HG03045 (cell line): ENCODE measurements at regions not wholly inside any gene's neighbourhood (a gene's known extent, or its start where the extent isn't known, plus 50 kb on each side); places are given as distances from the start of the nearest gene placed in this dataset.
A peak's percentile ranks its signal among the peaks of the same experiment; 100 is the strongest.
"Not testable (repeated sequence)": the region's sequence is repeated elsewhere in the genome, so short reads cannot be mapped to it uniquely, and the experiment has no call there.

Source experiments
- ATAC-seq: cut with Tn5 transposase; IDR thresholded peaks from one replicate; pipeline ENCODE4 v1.9.1; 2021; ENCODE audit warnings: mild to moderate bottlenecking, moderate library complexity; ENCODE audit not compliant: unreplicated experiment

DNA sequence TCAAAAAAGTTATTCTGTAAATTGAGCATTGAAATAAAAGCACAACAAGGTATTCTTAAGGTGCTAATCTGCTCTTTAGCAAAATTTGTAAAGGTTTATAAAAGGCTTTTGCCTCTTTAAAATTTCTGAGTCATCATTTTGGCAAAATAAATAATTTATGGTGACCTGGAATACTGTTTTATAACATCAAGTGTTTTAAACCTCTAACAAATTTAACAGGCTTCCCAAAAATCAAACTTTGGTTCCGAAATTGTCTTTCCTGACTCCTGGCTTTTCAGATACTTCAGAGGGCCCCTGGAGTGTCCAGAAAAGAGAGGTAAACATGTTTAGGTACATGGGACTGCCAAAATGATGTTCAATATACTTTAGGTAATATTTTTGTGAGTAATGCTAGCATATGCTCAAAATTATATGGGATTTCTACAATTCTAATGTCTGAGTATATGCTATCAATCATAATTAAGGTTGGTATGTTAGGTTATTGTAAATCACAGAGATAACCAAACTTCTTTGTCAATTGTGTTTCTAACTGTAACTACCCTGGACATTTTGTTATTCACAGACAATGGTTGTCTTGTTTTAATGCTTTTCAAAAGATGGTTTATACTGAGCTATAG lies 160.3 kb upstream of the OLIG3 start:
- ATAC-seq: no peak

DNA sequence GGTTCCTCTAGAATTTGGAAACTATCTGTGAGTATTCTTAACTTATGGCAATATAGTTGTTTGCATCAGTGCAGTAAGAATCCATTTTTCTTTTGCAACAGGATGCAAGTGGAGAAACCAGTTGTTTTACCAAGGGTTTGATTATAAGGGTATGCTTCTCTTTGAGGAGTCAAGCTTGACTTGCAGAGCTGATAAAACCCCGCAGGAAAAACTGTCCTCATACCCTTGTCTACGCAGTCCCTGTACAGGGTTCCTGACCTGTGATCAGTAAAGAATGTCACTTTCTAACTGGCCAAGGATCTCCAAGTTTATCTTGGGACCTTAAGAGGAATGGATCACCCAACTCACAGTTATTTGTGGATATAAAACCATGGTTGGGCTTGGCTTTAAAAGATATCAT lies 161.1 kb upstream of the OLIG3 start:
- no peak for ATAC-seq

DNA sequence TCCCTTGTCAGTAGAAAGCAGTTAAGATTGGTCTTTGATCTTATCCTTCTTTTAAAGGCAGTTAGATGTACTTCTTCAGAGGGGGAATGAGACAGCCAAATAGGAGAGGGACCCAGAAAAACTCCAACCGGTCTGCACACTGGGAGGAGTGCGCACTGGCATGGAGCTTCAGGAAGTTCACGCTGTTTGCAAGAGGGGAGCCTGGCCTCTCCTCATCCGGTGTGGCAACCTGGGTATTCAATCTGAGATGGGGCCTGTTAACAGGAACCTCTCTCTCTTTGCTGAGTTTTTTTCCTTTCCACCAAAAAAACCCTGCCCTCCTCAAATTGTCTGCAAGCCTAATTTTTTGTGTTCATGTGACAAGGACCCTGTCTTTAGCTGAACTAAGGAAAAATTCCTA lies 162.5 kb upstream of the OLIG3 start:
- ATAC-seq: no peak

DNA sequence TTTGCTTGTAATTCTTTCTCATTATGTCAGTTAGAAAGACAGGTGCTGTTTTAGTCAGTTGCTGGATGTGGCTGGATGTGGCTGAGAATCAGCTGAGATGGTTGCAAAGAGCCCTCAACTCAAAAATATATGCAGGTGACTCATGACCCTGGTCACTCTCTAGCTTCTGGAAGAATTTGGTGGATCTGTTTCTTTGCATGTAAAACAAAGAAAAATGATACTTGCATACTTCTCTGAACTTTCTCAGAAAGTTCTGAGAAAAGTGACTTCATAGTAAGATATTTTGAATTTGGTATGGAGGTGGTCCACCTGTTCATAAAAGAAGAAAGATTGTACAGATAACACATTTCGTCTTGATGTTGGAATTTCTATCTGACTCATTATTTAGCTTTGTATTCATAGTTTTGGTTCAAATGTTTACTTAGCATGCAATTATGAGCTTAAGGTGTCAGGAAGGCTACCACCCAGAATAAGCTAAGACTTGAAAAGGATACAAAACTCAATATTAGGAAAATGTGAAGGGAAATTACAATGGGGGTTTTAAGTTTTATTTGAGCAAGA lies 163.2 kb upstream of the OLIG3 start:
- ATAC-seq: peak; percentile 41

DNA sequence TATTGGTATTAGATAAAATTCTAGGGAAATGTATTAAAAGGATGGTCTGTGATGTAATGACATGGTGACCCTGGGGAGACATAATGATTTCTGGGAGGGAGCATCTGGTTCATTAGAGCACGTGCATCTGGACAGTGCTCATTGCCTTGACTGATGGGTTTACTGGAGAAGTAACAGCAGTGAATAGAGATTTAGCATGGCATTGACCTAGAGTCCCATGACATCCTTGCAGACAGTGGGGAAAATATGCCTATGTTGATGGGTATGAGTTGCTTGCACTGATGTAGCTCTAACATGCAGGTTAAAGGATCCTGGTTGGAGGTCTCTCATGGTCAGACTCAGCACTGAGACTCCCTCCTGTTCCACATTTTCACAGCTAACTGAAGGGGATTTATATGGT lies 164.1 kb upstream of the OLIG3 start:
- ATAC-seq: no peak

DNA sequence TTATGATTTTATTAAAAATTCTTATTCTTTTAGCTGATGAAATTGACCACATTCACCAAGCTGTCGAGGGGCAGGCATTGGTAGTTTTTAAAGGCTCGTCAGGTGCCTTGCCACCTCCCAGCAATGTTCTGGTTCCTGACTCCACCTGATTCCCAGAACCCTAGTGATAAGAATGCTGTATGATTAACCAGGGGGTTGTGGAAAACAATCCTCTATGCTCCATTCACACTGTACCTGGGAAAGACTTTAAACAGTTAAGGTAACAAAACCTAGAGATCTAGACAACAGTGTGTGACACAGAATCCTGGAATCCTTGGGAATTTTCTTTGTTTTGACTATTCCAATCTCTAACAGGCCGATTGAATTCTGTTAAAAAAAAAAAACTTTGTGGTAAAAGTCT lies 165.7 kb upstream of the OLIG3 start:
- no peak for ATAC-seq

DNA sequence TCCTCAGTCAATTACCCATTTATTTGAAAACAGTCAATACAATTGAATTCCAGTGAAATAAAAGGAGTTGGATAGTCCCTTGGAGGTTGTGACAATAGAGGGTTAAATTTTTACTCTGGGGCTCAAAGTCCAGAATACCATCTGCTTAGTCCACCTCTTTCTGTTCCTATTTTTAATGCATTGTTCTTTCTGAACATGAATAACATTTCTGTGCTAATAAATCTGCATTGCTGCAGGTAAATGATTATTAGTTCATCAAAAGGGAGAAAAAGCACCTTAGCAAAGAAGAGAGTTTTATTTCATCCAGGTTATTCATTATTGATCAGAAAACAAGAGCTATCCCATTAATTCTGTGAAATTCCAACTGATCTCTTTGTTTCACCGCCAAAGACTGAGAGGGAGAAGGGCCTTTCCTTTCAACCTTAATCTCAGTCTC lies 166.1 kb upstream of the OLIG3 start:
- no peak for ATAC-seq

DNA sequence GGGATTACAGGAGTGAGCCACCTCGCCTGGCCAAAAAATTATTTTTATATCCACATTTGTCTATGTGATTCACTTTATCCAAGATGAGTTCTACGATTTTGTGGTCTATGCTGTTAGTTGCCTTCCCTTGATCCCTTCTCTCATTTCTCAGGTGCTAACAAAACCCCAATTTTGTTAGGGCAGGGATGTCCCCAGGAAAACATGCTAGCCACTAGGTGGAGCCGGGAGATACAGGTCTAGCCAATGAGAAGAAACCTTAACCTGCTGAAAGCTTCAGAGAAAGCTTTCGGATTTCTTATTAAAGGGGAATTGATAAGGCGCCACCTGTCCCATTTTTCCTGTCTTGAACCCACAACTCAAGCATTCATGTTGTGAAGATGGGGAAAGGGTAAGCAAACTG lies 167.4 kb upstream of the OLIG3 start:
- no peak for ATAC-seq

DNA sequence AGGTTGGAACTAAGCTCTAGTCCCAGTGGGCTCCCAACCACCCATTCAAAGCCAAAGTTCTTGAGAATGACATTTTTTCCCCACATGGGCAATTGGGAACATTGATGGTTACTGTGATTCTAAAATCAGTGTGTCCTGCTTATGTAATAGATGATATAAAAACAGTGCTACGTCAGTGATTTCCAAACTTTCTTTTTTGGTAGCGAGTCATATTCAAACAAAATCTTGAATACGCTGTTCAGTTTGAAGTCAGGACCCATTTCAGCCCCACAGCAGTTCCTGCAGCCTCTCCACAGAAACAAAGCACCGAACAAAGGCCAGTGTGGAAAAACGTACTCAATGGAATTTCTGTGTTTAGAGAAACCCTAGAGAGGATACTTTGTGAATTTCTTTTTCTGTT lies 170.0 kb upstream of the OLIG3 start:
- ATAC-seq: no peak

DNA sequence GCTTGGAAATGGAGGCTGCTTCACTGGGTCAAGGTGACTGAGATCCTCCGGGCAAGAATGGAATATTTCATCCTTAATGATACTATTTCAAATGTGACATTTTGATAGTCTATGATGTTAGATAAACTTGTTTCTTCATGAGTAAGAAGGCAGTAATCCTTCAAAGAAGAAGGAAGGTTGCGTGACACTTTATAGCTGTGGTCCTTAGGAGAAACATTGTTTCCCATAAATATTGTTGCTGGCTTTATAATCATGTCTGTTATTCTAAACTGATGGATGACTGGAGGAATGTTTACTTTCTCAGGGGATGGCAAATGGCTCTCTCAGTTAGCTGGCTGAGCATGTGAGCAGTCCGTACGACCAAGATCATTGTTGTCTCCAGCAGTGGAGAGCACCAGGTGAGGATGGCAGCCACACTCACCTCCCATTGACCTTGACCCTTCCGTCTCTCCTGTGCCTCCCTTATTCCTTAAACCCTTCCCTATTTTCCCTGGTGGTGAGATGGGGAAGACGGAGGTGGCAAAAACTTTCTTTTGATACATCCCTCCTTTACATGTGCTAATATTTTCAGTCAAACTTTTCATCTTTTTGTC lies 171.2 kb upstream of the OLIG3 start:
- ATAC-seq: no peak

DNA sequence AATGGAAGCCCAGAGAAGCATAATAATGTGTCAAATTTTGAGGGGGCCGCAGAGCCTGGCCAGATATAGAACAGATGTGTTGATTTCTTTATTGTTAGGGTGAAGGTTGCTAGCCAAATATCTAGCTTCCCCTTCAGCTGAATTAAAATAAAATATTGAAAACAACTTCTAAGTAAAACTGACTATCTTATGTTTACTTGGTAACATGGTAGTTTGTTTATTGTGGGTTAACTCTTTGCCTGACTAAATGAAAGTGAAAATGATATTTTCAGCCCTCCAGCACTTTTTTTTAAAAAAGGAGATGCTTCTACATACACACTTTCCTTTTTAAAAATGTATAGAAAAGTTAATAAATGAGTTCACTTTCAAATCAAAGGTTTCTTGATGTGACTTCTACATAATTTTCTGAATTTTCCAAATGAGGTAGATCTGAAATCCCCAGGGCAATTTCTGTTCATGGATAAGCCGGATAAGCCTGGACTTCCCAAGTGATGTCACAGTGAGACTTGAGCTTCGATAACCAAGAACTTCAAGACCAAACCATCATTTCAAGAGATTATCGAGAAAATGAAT lies 172.1 kb upstream of the OLIG3 start:
- no peak for ATAC-seq

DNA sequence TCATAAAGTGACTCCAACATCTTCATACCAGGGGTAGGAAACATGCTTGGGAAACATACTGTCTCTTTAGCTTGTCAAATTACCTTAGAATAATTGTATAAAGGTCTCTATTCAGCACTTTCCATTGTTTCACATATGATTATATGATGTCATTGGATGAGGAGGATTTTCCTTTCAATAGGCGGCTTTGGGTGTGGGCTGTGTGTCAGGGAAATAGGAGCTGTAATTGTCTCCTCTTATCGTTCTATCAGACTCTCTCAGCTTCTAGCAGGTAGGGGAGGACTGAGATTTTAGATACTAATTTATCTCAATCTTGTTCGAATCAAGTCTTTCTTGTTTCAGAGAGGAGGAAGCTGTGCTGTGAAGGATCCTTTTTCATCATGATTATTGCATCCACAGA lies 179.4 kb upstream of the OLIG3 start:
- ATAC-seq: no peak

DNA sequence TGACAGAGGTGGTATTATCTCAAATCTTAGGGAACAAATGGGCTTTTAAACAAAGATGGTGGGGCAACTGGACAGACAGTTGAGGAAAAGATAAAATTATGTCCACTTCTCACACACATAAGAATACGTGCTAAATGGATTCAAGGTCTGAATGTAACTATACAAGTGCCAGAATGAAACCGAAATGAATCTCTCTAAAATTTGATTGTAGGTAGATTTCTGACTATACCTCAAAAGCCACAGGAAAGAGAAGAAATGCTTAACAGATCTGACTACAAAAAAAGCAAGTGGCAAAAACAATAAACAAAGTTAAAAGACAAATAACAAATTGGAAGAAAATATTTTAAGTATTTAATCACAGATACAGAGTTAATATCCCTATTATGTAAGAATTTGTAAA lies 182.7 kb upstream of the OLIG3 start:
- ATAC-seq: no peak

DNA sequence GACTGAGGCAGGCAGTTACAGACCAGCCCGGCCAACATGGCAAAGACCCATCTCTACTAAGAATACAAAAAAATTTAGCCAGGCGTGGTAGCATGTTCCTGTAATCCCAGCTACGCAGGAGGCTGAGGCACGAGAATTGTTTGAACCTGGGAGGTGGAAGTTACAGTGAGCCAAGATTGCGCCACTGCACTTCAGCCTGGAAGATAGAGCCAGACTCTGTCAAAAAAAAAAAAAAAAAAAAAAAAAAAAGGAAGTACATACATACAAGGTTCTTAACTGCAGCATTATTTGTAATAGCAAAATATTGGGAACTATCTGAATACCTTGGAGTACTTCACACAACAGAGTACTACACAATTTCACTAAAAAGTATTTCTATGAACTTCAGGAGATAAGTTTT lies 183.5 kb upstream of the OLIG3 start:
- ATAC-seq: no peak

DNA sequence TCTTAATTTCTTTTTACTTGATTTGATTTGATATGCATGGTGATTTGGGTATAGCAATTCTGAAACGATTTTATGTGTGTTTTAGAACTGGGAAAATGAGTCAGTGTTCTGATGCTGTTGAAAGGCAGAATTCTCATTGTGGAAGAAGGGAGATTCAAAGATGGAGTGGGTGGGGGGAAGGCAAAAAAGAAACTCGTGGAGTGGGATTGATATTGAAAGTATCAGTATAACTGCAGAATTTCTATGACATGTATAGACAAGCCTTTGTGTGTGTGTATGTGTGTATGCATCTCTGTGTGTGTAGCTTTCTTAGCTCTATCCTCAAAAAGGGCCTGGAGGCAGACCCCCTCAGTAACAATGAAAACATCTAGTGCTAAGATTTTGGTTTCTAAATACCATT lies 184.3 kb upstream of the OLIG3 start:
- ATAC-seq: no peak

DNA sequence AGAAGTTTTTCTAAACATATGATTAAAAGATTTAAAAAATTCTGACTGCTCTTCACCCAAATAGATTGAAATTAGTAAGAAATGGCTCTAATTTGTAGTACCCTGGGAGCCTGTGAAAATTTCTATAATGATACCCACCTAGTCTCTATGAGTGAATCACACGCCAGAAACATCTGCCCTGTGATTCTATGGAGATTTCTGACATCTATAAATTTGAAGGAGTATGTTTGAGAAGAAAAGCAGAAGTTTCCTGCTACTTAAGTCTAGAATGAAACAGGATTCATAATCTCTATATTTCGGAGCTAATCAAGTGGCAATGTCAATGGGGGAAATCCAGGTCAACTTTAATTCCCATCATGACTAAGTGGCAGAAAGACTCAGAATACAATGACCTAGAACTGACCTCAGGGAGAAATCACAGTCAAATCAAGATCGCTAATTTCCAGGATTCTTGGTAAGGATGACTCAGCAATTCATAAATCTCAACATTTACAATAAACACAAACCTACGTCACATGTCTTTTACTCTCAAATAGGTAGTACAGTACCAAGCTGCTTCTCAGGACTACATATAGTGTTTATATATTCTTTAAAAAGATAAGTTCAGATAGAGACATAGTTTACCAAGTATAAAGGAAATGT lies 186.2 kb upstream of the TNFAIP3 start:
- no peak for ATAC-seq

DNA sequence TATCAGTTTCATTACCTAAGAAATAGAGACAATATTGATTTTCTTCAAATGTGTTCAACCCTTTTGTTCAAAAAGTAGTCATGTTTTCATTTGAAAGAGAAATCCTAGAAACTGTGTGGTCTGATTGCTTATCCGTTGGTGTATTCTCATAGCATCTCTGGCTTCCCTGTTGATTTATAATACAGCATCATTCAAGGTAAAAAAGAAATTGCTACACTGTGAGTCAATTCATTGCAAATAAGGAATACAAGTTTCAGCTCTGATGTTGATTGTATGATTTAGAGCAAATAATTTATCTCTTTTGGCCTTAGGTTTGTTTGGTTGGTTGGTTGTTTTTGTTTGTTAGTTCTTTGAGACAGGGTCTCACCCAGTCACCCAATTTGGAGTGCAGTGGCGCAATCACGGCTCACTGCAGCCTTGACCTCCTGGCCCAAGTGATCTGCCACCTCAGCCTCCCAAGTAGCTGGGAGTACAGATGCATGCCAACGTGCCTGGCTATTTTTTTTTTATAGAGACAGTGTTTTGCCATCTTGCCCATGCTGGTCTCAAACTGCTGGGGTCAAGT lies 185.5 kb upstream of the TNFAIP3 start:
- ATAC-seq: no peak

DNA sequence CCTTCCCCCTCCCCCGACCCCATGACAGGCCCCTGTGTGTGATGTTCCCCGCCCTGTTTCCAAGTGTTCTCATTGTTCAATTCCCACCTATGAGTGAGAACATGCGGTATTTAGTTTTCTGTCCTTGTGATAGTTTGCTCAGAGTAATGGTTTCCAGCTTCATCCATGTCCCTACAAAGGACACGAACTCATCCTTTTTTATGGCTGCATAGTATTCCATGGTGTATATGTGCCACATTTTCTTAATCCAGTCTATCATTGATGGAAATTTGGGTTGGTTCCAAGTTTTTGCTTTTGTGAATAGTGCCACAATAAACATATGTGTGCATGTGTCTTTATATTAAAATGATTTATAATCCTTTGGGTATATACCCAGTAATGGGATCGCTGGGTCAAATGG lies 184.4 kb upstream of the TNFAIP3 start:
- not testable (repeated sequence) for ATAC-seq

DNA sequence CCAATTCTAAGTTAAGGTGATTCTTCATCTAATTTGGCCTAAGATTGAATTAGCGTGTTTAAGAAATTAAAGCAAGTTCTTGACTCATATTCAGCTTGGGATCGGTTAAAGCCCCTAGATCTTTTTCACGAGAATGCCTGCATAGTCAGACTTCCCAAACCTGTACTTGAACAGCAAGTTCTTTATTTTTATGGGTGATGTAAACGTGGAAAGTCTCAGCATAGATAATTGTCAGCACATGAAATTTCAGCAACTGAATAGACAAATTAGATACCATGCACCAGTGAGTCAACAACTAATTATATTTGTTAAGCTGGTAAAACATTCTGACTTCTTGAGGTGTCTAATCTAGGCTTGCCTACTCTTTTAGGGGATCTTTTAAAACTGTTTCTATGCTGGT lies 183.1 kb upstream of the TNFAIP3 start:
- ATAC-seq: no peak

DNA sequence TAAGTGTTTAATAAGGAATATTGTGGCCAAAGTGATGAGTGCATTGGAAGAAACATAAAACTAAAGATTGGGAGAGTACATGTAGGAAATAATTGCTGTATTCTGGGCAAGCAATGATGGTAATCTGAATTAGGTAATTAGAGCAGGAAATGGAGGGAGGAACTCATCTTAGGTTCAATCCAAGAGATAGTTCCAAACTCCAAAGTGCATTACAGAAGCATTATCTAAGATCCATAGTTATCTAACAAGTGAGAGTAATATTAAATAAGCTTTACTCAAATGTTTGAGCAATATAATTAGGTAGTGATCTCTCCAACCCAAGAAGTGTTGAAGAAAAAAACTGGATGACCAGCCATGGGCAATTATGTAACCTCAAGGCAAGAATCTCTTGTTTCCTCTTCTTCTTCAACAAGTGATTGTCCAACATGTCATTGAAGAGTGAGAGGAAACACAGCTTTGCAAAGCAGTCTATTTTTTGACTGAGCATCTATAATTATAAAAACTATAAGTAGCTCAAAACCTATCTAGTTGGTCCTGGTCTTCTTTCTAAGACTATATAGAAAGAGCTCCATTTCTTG lies 181.2 kb upstream of the TNFAIP3 start:
- no peak for ATAC-seq

DNA sequence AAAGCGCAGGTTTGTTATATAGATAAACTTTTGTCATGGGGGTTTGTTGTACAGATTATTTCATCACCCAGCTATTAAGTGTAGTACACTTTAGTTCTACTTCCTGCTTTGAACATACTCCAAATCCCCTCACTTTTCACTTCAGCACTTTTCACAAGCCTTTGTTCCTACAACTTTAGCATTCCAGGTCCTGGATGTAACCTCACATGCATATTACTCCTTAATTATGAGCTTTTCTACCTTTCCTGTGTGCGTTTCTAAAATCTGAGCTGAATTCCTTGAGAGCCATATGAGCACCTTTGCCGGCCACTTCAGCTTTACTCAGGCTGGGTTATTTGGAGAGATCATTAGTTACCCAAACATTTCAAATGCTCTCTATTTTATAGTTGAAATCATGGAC lies 179.2 kb upstream of the TNFAIP3 start:
- no peak for ATAC-seq
